ENCODE measurements at regions not wholly inside any gene's neighbourhood (a gene's known extent, or its start where the extent isn't known, plus 50 kb on each side); places are given as distances from the start of the nearest gene placed in this dataset.

DNA sequence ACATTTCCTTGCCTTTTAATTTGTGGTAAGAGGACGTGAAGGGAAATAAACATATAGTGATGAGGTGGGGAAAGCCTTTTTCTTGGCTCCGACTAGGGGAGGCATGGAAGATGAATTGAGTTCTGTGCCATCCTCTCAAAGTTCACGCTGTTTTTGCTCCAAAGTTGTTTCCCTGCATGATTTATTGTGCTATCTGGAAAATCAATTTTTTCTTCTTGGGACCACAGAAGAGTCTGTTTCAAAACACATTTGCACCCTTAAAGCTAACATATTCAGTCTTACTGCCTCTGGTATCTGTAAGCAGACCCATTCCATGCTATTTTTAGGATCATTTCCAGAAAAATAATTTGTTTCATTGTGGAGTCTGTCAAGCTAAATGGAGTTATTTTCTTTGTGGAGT, 57.6 kb upstream of the KCNG1 start:
- no peak for TF ChIP-seq CTCF (IDR thresholded peaks at IDR 0.05; ENCODE audit: insufficient read depth, low read length)
- DNase-seq (ENCODE audit: low read depth): no peak
- H3K4me3 ChIP-seq (ENCODE audit: low read depth, low read length): no peak overlapping the region

DNA sequence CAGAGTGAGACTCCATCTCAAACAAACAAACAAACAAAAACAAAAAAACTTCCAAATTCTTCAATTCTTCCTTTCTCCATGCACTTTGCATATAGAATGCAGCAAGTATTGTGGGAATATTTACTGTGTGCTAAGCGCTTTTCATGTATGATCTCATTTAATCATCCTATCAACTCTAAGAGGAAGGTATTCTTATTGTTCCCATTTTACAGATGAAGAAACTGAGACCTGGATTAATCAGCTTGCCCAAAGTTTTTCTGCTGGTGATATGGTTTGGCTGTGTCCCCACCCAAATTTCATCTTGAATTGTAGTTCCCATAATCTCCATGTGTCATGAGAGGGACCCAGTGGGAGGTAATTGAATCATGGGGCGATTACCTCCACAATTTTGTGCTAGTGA, 56.6 kb upstream of the KCNG1 start:
- TF ChIP-seq CTCF (IDR thresholded peaks at IDR 0.05; ENCODE audit: insufficient read depth, low read length): no peak
- no peak for DNase-seq (ENCODE audit: low read depth)
- no peak overlapping the region for H3K4me3 ChIP-seq (ENCODE audit: low read depth, low read length)

DNA sequence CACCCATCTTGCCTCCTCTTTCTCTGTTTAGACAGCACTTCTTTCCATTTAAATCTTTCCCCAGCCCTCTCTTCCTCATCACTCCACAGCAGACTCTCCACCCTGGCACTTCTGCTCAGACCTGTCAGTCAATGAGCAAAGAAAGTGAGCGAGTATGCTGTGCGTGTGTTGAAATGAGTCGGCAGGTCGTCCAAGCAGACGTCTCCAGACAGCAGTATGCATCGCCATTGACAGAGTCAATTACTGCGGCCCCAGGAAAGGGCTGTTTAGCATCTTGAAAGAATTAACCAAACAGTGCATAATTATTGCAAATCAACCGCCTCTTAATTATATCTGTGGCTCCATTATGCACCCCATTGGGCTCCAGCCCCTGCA, 54.8 kb upstream of the KCNG1 start:
- TF ChIP-seq CTCF (IDR thresholded peaks at IDR 0.05; ENCODE audit: insufficient read depth, low read length): no peak

GRCh38 chr20:51076786-51077685, 54.1 kb upstream of the KCNG1 start:
- TF ChIP-seq CTCF (IDR thresholded peaks at IDR 0.05; ENCODE audit: insufficient read depth, low read length): no peak
- H3K4me3 ChIP-seq (ENCODE audit: low read depth, low read length): no peak overlapping the region

More for the DNA sequence above, 54.8 kb upstream of the KCNG1 start:
- no peak for DNase-seq (ENCODE audit: low read depth)
- H3K4me3 ChIP-seq (ENCODE audit: low read depth, low read length): no peak overlapping the region

GRCh38 chr20:51074062-51074461, 51.2 kb upstream of the KCNG1 start:
- DNase-seq (ENCODE audit: low read depth): no peak
- TF ChIP-seq CTCF (IDR thresholded peaks at IDR 0.05; ENCODE audit: insufficient read depth, low read length): no peak
- no peak overlapping the region for H3K4me3 ChIP-seq (ENCODE audit: low read depth, low read length)

More at GRCh38 chr20:51076786-51077685, 54.1 kb upstream of the KCNG1 start:
- DNase-seq (ENCODE audit: low read depth): no peak
